ENCODE measurements at regions not wholly inside any gene's neighbourhood (a gene's known extent, or its start where the extent isn't known, plus 50 kb on each side); places are given as distances from the start of the nearest gene placed in this dataset.

GRCh38 chr22:48198489-48199459, 1436.3 kb downstream of the TBC1D22A start:
- no peak for TF ChIP-seq CTCF (IDR thresholded peaks at IDR 0.05)
- TF ChIP-seq SIN3A (IDR thresholded peaks at IDR 0.05; ENCODE audit: borderline replicate concordance, insufficient read depth, low read depth, low read length): no peak
- no peak for TF ChIP-seq POLR2AphosphoS5 (IDR thresholded peaks at IDR 0.05; ENCODE audit: low read depth, low read length)
- TF ChIP-seq TCF7L2 (IDR thresholded peaks at IDR 0.05; ENCODE audit: low read depth, low read length): no peak
- no peak for TF ChIP-seq REST (IDR thresholded peaks at IDR 0.05; ENCODE audit: insufficient read depth in 1 of 2, low read depth in 2 of 2, low read length in 1 of 2)

All from Panc1 (cell line).